ENCODE measurements at regions not wholly inside any gene's neighbourhood (a gene's known extent, or its start where the extent isn't known, plus 50 kb on each side); places are given as distances from the start of the nearest gene placed in this dataset.

GRCh38 chr4:111924696-111925095 lies 220.6 kb upstream of the FAM241A start:
- Histone ChIP-seq H3K27ac (ENCODE audit: insufficient read depth, low read depth, low read length) (no peak overlapping the region), H3K36me3 (ENCODE audit: control insufficient read depth in 2 of 2, extremely low read depth in 1 of 2, insufficient read depth in 2 of 2, low read length in 2 of 2) (no peaks in the 10 kb centered on the region), H3K9ac (replicated peaks; ENCODE audit: extremely low read depth, insufficient read depth, low read length) (no peak overlapping the region), H3K9me1 (replicated peaks; ENCODE audit: control insufficient read depth, extremely low read depth, insufficient read depth, low read length) (no peaks in the 10 kb centered on the region), H3K9me3 (replicated peaks; ENCODE audit: control insufficient read depth, insufficient read depth, low read length) (no peaks in the 10 kb centered on the region), H3K79me2 (ENCODE audit: control insufficient read depth, insufficient read depth, low read length) (no peaks in the 10 kb centered on the region), H3K4me2 (ENCODE audit: insufficient read depth, low read length) (no peak overlapping the region), H3K27me3 (ENCODE audit: control insufficient read depth in 2 of 2, insufficient read depth in 2 of 2, low read length in 2 of 2) (no peaks in the 10 kb centered on the region), H3K4me1 (ENCODE audit: control insufficient read depth, extremely low read depth, insufficient read depth, low read length) (no peaks in the 10 kb centered on the region), H2AFZ (ENCODE audit: low read depth, low read length) (no peak overlapping the region), H3K4me3 (replicated peaks in 1 of 3; ENCODE audit: insufficient read depth in 1 of 3, low read depth in 1 of 3, low read length in 3 of 3) (no peak overlapping the region), H4K20me1 (replicated peaks; ENCODE audit: control insufficient read depth, extremely low read depth, insufficient read depth, low read length) (no peaks in the 10 kb centered on the region)
- TF ChIP-seq MYC (IDR thresholded peaks at IDR 0.05; ENCODE audit: low read depth, low read length) = no peak
- TF ChIP-seq FOS (IDR thresholded peaks at IDR 0.05; ENCODE audit: borderline replicate concordance, insufficient read depth, low read length) = no peak
- no peak for TF ChIP-seq GATA2 (IDR thresholded peaks at IDR 0.05; ENCODE audit: insufficient read depth, insufficient read length, low read depth, low read length)
- no peak for TF ChIP-seq MAX (IDR thresholded peaks at IDR 0.05; ENCODE audit: insufficient read depth, insufficient read length)
- TF ChIP-seq JUN (IDR thresholded peaks at IDR 0.05; ENCODE audit: borderline replicate concordance, insufficient read depth, insufficient read length, low read depth) = no peak
- TF ChIP-seq POLR2AphosphoS5 (IDR thresholded peaks at IDR 0.05; ENCODE audit: insufficient read depth, low read depth, low read length) = no peak
- no peak for TF ChIP-seq EZH2 (IDR thresholded peaks at IDR 0.05; ENCODE audit: borderline replicate concordance, low read depth, low read length, severe bottlenecking)
- no peak for TF ChIP-seq POLR2A (IDR thresholded peaks at IDR 0.05; ENCODE audit: low read depth, low read length)
- no peak for TF ChIP-seq CTCF (IDR thresholded peaks at IDR 0.05; ENCODE audit: extremely low read depth in 1 of 2, insufficient read depth in 1 of 2, low read depth in 1 of 2, low read length in 2 of 2)
- CTCF ChIA-PET = interaction anchor here (0.9 kb wide), 1 partner anchor 107 kb away, joined by 3 read pairs; no protein-coding TSS in a partner anchor
- intact Hi-C loops (cut with micrococcal nuclease) = no loop called here
- no TSS peak for BruUV-seq (replicated peaks)
- dilution Hi-C loops (cut with MboI; ENCODE audit: extremely low pct_ligation_motif_present, low sequenced_read_pairs) = no loop called here
- POLR2A ChIA-PET = no interaction called here
- DNase-seq (ENCODE audit: low read depth, low spot score) (no peak), FAIRE-seq (no peak)

Measured in endothelial cell of umbilical vein (primary cell).